GM19328 (cell line): ENCODE measurements at regions not wholly inside any gene's neighbourhood (a gene's known extent, or its start where the extent isn't known, plus 50 kb on each side); places are given as distances from the start of the nearest gene placed in this dataset.
"Not testable (repeated sequence)": the region's sequence is repeated elsewhere in the genome, so short reads cannot be mapped to it uniquely, and the experiment has no call there.

Experiments
- ATAC-seq: cut with Tn5 transposase; IDR thresholded peaks from one replicate; pipeline ENCODE4 v1.9.1; 2021; ENCODE audit warnings: mild to moderate bottlenecking, moderate library complexity; ENCODE audit not compliant: unreplicated experiment

- ATAC-seq = no peak
Observed at GRCh38 chr9:124084087-124084486, 72.5 kb downstream of the LHX2 start.

GRCh38 chr9:124087226-124087625, 75.7 kb downstream of the LHX2 start:
- ATAC-seq = no peak

GRCh38 chr9:124088476-124088837, 76.9 kb downstream of the LHX2 start:
- ATAC-seq = no peak

GRCh38 chr9:124089631-124090488, 78.3 kb downstream of the LHX2 start:
- not testable (repeated sequence) for ATAC-seq

GRCh38 chr9:124098141-124098905, 86.8 kb downstream of the LHX2 start:
- ATAC-seq = no peak

- no peak for ATAC-seq
Observed at GRCh38 chr9:124099860-124100259, 88.3 kb downstream of the LHX2 start.

GRCh38 chr9:124101215-124101968, 89.8 kb downstream of the LHX2 start:
- no peak for ATAC-seq

GRCh38 chr9:124101969-124102345, 90.4 kb downstream of the LHX2 start:
- no peak for ATAC-seq

- ATAC-seq = no peak
Observed at GRCh38 chr9:124102363-124102762, 90.8 kb downstream of the LHX2 start.

GRCh38 chr9:124105266-124105665, 93.7 kb downstream of the LHX2 start:
- ATAC-seq = no peak

- no peak for ATAC-seq
Observed at GRCh38 chr9:124108216-124108615, 96.6 kb downstream of the LHX2 start.

GRCh38 chr9:124110307-124110915, 98.8 kb downstream of the LHX2 start:
- no peak for ATAC-seq

- no peak for ATAC-seq
Observed at GRCh38 chr9:124116683-124117363, 105.3 kb downstream of the LHX2 start.

GRCh38 chr9:124118894-124119293, 107.3 kb downstream of the LHX2 start:
- ATAC-seq = no peak

GRCh38 chr9:124120272-124120671, 108.7 kb downstream of the LHX2 start:
- ATAC-seq = no peak

GRCh38 chr9:124121725-124122124, 110.2 kb downstream of the LHX2 start:
- no peak for ATAC-seq

GRCh38 chr9:124122321-124122720, 110.8 kb downstream of the LHX2 start:
- ATAC-seq = no peak

- no peak for ATAC-seq
Observed at GRCh38 chr9:124122813-124123462, 111.4 kb downstream of the LHX2 start.

GRCh38 chr9:124123621-124124020, 112.1 kb downstream of the LHX2 start:
- ATAC-seq = not testable (repeated sequence)
